Aorta (tissue), 5 donors: ENCODE measurements at regions not wholly inside any gene's neighbourhood (a gene's known extent, or its start where the extent isn't known, plus 50 kb on each side); places are given as distances from the start of the nearest gene placed in this dataset.

Experiments used
- ATAC-seq: fragments of 200-7000 bp; cut with Tn5 transposase; one replicate; pipeline ENCODE4 v1.9.1; 2022; ENCODE audit warnings: moderate library complexity; ENCODE audit not compliant: low FRiP score
- DNase-seq, 2 donors: peaks; one replicate each; pipeline ENCODE4 v3.0.0-alpha.2; 2020
- H3K27ac ChIP-seq, 2 donors: one replicate each; pipeline ENCODE4 v1.5.1; 2013; ENCODE audit warnings: low read length in 2 of 2, mild to moderate bottlenecking in 2 of 2, moderate library complexity in 2 of 2, control low read depth in 1 of 2, inconsistent platforms in 1 of 2, low read depth in 1 of 2
- H3K27me3 ChIP-seq, 2 donors: one replicate each; pipeline ENCODE4 v1.6.1; 2013; ENCODE audit warnings: control low read depth in 1 of 2, low read length in 1 of 2, mild to moderate bottlenecking in 1 of 2, moderate library complexity in 1 of 2; ENCODE audit not compliant: insufficient read depth in 2 of 2, control insufficient read depth in 1 of 2
- H3K36me3 ChIP-seq, 2 donors: one replicate each; pipeline ENCODE4 v1.6.1; 2013; ENCODE audit warnings: control low read depth in 1 of 2, low read length in 1 of 2, mild to moderate bottlenecking in 1 of 2; ENCODE audit not compliant: insufficient read depth in 2 of 2, control insufficient read depth in 1 of 2
- H3K4me1 ChIP-seq, 2 donors: one replicate each; pipeline ENCODE4 v1.6.1; 2013; ENCODE audit warnings: low read length in 2 of 2, control low read depth in 1 of 2, mild to moderate bottlenecking in 1 of 2, moderate library complexity in 1 of 2; ENCODE audit not compliant: insufficient read depth in 2 of 2, control insufficient read depth in 1 of 2
- H3K4me3 ChIP-seq, 2 donors: one replicate each; pipeline ENCODE4 v1.5.1; 2013; ENCODE audit warnings: low read length in 2 of 2, control low read depth in 1 of 2, mild to moderate bottlenecking in 1 of 2
- H3K9me3 ChIP-seq: one replicate; pipeline ENCODE4 v1.6.1; 2013; ENCODE audit warnings: mild to moderate bottlenecking, low read length; ENCODE audit not compliant: control insufficient read depth
- WGBS, 2 donors: extraction: QIAGEN DNeasy Blood & Tissue Kit; methylation state at CpG; one replicate each; pipeline ENCODE4 v1.1.7; 2013; 5-methylcytosine and 5-hydroxymethylcytosine counted together
- intact Hi-C, 2 donors: fragments of 100-400 bp; cut with DNase I; formaldehyde crosslinking; loops; one replicate each; pipeline versions ENCODE4 v1.14.2 to v1.15.0; 2022
- donor health status: healthy with polysubstance abuse.
- donor health status: Bipolar disorder and iron deficiency.
- donor health status: DM: no; HTN: no; CAD: no.
- donor health status: DM: no; HTN: no; CAD: no.
- donor health status: DM: yes; HTN: yes; CAD: no.

DNA sequence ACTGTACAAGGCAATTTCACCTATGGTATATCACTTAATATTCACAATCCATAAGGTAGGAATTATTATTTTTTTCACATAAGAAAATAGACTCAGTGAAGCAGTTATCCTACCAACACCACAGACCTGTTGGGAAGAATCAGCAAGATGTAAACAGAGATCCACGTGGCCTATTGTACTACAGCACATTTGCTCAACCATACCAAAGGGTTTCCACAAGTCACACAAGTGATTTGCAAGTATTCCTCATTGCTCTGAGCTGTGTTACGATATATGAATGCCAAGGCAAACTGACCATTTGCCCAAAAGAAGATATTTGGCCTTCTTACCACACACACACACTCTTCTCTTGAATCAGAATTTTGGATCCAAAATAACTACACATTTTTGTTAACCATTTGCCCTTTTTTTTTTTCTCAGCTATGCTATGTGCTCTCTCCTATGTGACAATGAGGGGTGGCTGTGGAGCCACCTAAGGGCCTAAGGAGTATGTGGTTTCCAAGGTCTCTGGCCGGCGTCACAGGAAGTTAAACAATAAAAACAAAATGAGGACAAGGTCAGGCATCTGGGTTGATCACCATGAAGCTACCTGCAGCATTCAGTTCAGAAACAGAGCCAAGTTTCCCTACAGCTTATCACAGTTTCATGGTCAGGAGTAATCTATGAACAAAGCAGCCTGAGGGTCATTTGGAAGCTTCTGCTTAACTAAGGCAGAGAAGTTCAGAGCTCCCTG lies 171.0 kb upstream of the FREM1 start:
- Histone ChIP-seq H3K4me1 (no peaks in the 10 kb centered on the region), H3K9me3 (no peaks in the 10 kb centered on the region), H3K36me3 (no peaks in the 10 kb centered on the region), H3K27ac (no peak overlapping the region), H3K4me3 (no peak overlapping the region), H3K27me3 (peaks cover 0 to 2% of the 10 kb centered on the region in 2 donors)
- ATAC-seq, result no peak
- DNase-seq, result no peak
- intact Hi-C loops, result no loop called here
- 78 to 80% methylated on average over 4 of the region's 4 CpGs for WGBS, 2 donors

DNA sequence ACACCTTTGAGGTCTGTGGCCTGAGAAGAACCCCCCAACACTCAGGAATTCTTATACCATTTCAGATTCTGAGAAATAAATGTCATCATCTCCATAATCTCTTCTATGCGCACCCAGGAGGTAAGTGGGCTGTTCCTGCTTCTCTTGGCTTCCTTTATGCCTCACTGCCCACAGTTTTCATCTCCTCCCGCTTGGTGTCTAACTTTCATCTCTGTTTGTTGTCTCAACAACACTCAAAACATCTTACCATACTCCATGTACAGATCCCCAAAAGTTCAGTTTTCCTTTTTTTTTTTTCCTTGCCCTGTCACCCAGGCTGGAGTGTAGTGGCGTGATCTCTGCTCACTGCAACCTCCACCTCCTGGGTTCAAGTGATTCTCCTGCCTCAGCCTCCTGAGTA lies 170.2 kb upstream of the FREM1 start:
- Histone ChIP-seq H3K27me3 (peaks cover 0 to 2% of the 10 kb centered on the region in 2 donors), H3K36me3 (no peaks in the 10 kb centered on the region), H3K9me3 (no peaks in the 10 kb centered on the region), H3K4me1 (no peaks in the 10 kb centered on the region), H3K4me3 (no peak overlapping the region), H3K27ac (no peak overlapping the region)
- WGBS, 2 donors, result 63 to 65% methylated on average over 3 of the region's 3 CpGs
- DNase-seq (no peak), ATAC-seq (no peak)
- intact Hi-C loops, result no loop called here

DNA sequence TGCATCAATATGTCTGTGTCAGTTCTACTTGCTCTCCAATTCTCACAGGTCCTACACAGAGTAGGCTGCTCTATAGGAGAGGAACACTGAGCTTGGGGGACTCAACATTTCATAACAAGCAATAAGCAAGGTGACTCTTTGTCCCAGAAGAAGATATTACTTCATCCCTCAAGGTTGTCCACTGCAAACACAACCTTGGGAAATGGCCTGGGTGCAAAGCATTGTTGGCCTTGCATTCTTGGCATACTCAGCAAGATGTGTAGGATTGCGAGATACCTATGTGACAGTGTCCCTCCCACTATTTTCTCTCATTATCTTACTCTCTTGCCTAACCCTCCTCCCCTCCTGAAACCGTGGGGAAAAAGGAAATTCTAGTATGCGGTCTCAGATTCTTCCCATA lies 169.8 kb upstream of the FREM1 start:
- Histone ChIP-seq H3K27ac (no peak overlapping the region), H3K9me3 (no peaks in the 10 kb centered on the region), H3K4me3 (no peak overlapping the region), H3K27me3 (peaks cover 0 to 2% of the 10 kb centered on the region in 2 donors), H3K4me1 (no peaks in the 10 kb centered on the region), H3K36me3 (no peaks in the 10 kb centered on the region)
- ATAC-seq (no peak), DNase-seq (no peak)
- intact Hi-C loops, result no loop called here
- 79 to 98% methylated on average over 3 of the region's 3 CpGs for WGBS, 2 donors

DNA sequence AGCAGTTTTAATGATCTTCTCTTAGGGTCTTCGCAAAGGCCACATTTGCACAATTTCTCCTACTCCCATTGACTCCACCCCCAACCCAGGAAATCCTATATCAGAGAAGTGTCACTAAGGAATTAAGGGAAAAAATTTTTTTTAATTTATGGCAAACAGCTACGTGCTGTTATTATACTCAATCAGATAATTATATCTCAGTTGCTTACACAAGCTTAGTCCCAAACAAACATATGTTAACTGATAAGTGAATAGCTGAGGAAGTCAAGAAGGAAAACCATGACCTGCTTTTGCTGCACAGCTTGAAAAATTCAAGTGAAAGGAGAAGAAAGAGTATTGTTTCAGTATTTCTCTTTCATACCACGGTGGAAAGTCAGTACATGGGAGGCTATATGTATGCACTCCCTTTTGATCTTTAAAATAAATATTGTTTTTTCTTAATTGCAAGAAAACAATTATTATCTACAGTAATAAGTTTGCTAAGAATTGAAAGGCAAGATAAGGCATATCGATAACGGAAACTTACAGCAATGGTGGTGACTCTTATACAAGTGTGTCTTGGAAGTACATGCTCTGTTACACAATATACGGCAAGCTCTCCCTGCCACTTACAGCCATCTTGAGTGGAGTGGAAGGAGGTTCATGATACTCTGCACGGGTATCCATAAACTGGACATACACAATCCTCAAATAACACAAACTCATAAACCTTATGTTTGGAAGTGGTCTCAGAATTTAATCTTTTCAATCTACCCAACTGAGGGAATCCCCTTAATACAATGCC lies 167.9 kb upstream of the FREM1 start:
- H3K36me3 ChIP-seq, result no peaks in the 10 kb centered on the region
- H3K4me3 ChIP-seq, result no peak overlapping the region
- intact Hi-C loops, result no loop called here
- WGBS, 2 donors, result 57 to 58% methylated on average over 7 of the region's 7 CpGs
- DNase-seq (no peak), ATAC-seq (no peak)
- H3K27ac ChIP-seq, result no peak overlapping the region
- peaks cover 0 to 2% of the 10 kb centered on the region in 2 donors for H3K27me3 ChIP-seq
- H3K9me3 ChIP-seq, result no peaks in the 10 kb centered on the region
- no peaks in the 10 kb centered on the region for H3K4me1 ChIP-seq

DNA sequence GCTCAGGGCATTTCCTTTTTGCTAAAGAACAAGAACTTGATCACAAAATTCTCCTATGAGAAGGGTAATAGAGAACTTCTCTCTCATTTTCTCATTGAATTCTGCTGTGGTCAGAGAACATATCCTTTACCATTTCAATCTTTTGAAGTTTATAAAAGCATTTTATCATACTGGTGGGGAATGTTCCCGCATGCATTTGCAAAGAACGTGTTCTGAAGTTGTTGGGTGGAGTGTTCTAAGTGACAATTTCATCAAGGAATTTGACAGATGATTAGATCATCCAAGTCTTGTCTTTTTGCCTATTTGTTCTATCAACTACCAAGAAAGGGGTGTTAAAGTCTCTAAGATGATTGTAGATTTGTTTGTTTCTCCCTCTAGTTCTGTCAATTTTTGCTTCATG lies 163.4 kb upstream of the FREM1 start:
- Histone ChIP-seq H3K27ac (no peak overlapping the region), H3K27me3 (no peaks in the 10 kb centered on the region), H3K9me3 (no peaks in the 10 kb centered on the region), H3K36me3 (no peaks in the 10 kb centered on the region), H3K4me1 (no peaks in the 10 kb centered on the region), H3K4me3 (no peak overlapping the region)
- WGBS, 2 donors, result 79 to 89% methylated on average over 2 of the region's 2 CpGs
- DNase-seq (no peak), ATAC-seq (no peak)
- intact Hi-C loops, result no loop called here

DNA sequence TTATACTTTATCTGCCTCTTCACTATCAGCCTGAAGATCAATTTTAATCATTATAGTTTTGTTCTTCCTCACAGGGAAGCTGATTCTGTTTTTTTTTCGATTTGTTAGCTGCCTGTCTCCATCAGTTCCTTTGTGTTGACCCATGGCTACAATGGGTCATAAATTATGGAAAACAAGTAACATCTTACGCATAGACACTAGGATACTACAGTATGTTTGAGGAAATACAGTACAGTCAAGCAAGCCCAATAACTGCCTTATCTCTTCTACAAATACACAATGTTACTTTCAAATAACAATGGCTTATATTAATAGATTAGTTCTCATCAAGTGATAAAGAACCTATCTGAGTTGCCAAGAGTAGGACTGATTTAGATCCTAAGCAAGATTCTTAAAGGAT lies 160.5 kb upstream of the FREM1 start:
- intact Hi-C loops, result no loop called here
- no peak for ATAC-seq
- H3K4me1 ChIP-seq, result no peaks in the 10 kb centered on the region
- DNase-seq, result no peak
- no peak overlapping the region for H3K4me3 ChIP-seq
- no peak overlapping the region for H3K27ac ChIP-seq
- H3K36me3 ChIP-seq, result no peaks in the 10 kb centered on the region
- 39 to 57% methylated on average over 2 of the region's 2 CpGs for WGBS, 2 donors
- no peaks in the 10 kb centered on the region for H3K27me3 ChIP-seq
- no peaks in the 10 kb centered on the region for H3K9me3 ChIP-seq

DNA sequence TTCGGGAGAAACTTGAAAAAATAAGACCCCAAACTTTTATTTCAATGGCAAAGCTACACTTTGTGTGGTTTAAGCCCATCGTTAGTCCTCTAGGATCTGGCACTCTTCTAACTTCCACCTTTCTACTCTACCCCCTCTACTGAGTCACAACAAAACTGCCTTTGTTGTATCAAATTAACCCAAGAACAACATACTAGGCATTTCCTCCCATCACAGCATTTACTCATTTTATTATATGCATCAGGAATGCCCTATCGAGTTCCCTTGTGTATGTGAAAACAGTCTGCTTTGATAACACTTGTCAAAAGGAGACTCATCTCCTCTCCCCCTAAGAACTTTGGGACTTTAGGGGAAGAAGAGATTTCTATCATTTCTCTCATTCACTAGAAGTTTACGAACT lies 158.9 kb upstream of the FREM1 start:
- no peak for ATAC-seq

DNA sequence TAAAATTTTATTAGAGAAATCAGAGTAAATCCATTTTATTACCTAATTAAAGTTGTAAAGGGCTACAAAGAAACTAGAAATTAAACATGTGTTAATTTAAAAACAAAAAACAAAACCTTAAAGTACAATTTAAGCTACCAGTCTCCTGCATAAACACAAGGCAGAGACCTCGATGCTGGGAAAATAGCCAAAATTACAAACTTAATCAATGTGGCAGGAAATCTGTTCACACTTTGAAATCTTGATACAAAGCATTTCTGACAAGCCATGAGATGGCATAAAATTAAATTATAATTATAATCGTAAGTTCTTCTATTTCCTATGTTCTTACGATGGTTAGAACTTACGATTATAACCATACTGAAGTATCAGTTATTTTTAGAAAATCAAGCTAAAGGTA lies 158.0 kb upstream of the FREM1 start:
- no peak for ATAC-seq
- intact Hi-C loops, result no loop called here

More for the DNA sequence above, 158.9 kb upstream of the FREM1 start:
- no peak overlapping the region for H3K27ac ChIP-seq
- no peak overlapping the region for H3K4me3 ChIP-seq
- intact Hi-C loops, result no loop called here
- H3K27me3 ChIP-seq, result no peaks in the 10 kb centered on the region
- no peaks in the 10 kb centered on the region for H3K36me3 ChIP-seq
- H3K4me1 ChIP-seq, result no peaks in the 10 kb centered on the region
- H3K9me3 ChIP-seq, result no peaks in the 10 kb centered on the region
- no peak for DNase-seq
- 79 to 80% methylated on average over 4 of the region's 4 CpGs for whole genome bisulfite sequencing, 2 donors

DNA sequence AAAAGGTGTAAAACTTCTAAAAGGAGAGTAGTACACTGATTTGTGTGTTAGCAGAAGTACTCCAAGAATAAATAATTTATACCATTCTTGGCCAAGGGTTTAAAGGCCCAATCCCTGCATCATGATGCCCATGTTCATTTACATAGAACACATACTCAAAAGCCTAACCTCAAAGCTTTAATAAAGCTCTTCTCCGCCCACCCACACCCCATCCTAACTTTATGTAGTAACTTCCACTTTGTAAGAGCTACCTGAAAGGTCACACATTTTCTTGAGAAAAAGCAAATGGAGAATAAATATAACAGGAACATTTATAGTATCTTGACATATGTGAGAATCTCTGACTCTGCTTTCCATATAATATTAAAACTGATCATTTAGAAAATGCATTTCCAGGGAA lies 148.8 kb upstream of the FREM1 start:
- Histone ChIP-seq H3K27me3 (no peaks in the 10 kb centered on the region), H3K27ac (no peak overlapping the region), H3K4me1 (no peaks in the 10 kb centered on the region), H3K9me3 (no peaks in the 10 kb centered on the region), H3K4me3 (no peak overlapping the region), H3K36me3 (no peaks in the 10 kb centered on the region)
- intact Hi-C loops, result no loop called here
- no peak for DNase-seq
- ATAC-seq, result no peak
- 94 to 97% methylated on average over 1 of the region's 1 CpG for WGBS, 2 donors

More for the DNA sequence above, 158.0 kb upstream of the FREM1 start:
- no peak for DNase-seq
- no peaks in the 10 kb centered on the region for H3K9me3 ChIP-seq
- no peaks in the 10 kb centered on the region for H3K36me3 ChIP-seq
- H3K27me3 ChIP-seq, result no peaks in the 10 kb centered on the region
- H3K4me1 ChIP-seq, result no peaks in the 10 kb centered on the region
- 78 to 79% methylated on average over 4 of the region's 4 CpGs for WGBS, 2 donors
- no peak overlapping the region for H3K4me3 ChIP-seq
- H3K27ac ChIP-seq, result no peak overlapping the region
